ENCODE measurements at regions not wholly inside any gene's neighbourhood (a gene's known extent, or its start where the extent isn't known, plus 50 kb on each side); places are given as distances from the start of the nearest gene placed in this dataset.

- TF ChIP-seq POLR2AphosphoS5 (IDR thresholded peaks at IDR 0.05; ENCODE audit: low read depth, low read length): 0 out of 2 replicates have a peak, but pooled peaks have one; percentile 20
- TF ChIP-seq, protein P1, sequence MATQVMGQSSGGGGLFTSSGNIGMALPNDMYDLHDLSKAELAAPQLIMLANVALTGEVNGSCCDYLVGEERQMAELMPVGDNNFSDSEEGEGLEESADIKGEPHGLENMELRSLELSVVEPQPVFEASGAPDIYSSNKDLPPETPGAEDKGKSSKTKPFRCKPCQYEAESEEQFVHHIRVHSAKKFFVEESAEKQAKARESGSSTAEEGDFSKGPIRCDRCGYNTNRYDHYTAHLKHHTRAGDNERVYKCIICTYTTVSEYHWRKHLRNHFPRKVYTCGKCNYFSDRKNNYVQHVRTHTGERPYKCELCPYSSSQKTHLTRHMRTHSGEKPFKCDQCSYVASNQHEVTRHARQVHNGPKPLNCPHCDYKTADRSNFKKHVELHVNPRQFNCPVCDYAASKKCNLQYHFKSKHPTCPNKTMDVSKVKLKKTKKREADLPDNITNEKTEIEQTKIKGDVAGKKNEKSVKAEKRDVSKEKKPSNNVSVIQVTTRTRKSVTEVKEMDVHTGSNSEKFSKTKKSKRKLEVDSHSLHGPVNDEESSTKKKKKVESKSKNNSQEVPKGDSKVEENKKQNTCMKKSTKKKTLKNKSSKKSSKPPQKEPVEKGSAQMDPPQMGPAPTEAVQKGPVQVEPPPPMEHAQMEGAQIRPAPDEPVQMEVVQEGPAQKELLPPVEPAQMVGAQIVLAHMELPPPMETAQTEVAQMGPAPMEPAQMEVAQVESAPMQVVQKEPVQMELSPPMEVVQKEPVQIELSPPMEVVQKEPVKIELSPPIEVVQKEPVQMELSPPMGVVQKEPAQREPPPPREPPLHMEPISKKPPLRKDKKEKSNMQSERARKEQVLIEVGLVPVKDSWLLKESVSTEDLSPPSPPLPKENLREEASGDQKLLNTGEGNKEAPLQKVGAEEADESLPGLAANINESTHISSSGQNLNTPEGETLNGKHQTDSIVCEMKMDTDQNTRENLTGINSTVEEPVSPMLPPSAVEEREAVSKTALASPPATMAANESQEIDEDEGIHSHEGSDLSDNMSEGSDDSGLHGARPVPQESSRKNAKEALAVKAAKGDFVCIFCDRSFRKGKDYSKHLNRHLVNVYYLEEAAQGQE (IDR thresholded peaks at IDR 0.05; ENCODE audit: insufficient read depth in 1 of 2, low read depth in 2 of 2, low read length in 2 of 2): no peak
- no peak for TF ChIP-seq SIN3A (IDR thresholded peaks at IDR 0.05; ENCODE audit: borderline replicate concordance, insufficient read depth, low read length)
- TF ChIP-seq TAF1 (IDR thresholded peaks at IDR 0.05; ENCODE audit: borderline replicate concordance, insufficient read depth, low read length): no peak
- TF ChIP-seq FOXP2 (optimal IDR thresholded peaks at IDR 0.05; ENCODE audit: borderline replicate concordance, extremely low read depth, extremely low read length, insufficient read depth): no peak
Observed at GRCh38 chr18:51520676-51521180, 323.2 kb upstream of the MEX3C start.

Data from PFSK-1 (cell line).